A549 (cell line): ENCODE measurements at regions not wholly inside any gene's neighbourhood (a gene's known extent, or its start where the extent isn't known, plus 50 kb on each side); places are given as distances from the start of the nearest gene placed in this dataset.

Source experiments
- ATAC-seq, 2 experiments: fragments of 200-7000 bp in 1 of 2; fragments of >200 bp in 1 of 2; cut with Nextera tagmentation in 1 of 2; cut with Tn5 transposase in 1 of 2; 3 replicates each; pipeline versions ENCODE4 v1.8.0 to v1.9.1; 2018 to 2020; ENCODE audit warnings: mild to moderate bottlenecking in 1 of 2, moderate library complexity in 1 of 2
- CTCF ChIA-PET: fragments of 300-600 bp; sonication (Branson Sonifier 250); formaldehyde crosslinking; extraction: SDS; loops from one replicate; lab custom pipeline; 2021; ENCODE audit warnings: antibody characterized with exemption, inconsistent platforms; lab: Yijun Ruan, JAX
- POLR2A ChIA-PET: fragments of 350-600 bp; formaldehyde crosslinking; extraction: SDS; loops from one replicate; lab custom pipeline; 2021; ENCODE audit warnings: antibody characterized with exemption, inconsistent platforms; lab: Yijun Ruan, JAX
- DNase-seq, 2 experiments: peaks; one replicate each; pipeline versions ENCODE4 v3.0.0 to v3.0.0-alpha.2; 2011 to 2016; ENCODE audit warnings: low read depth in 1 of 2, low spot score in 1 of 2
- FAIRE-seq: peaks from 2 replicates; lab custom pipeline; 2011; peaks lifted over from hg19 to GRCh38; lab: Jason Lieb, UNC
- H3K27ac ChIP-seq, 2 experiments: fragments of >200 bp; sonication (Bioruptor Twin); formaldehyde crosslinking; 3 replicates each; pipeline ENCODE4 v1.5.1; 2016 to 2017
- H3K4me1 ChIP-seq: fragments of >200 bp; sonication (Bioruptor Twin); formaldehyde crosslinking; 3 replicates; pipeline ENCODE4 v1.6.1; 2016
- H3K4me2 ChIP-seq: fragments of >200 bp; sonication (Bioruptor Twin); formaldehyde crosslinking; 3 replicates; pipeline ENCODE4 v1.6.1; 2016
- H3K4me3 ChIP-seq: fragments of >200 bp; sonication (Bioruptor Twin); formaldehyde crosslinking; 3 replicates; pipeline ENCODE4 v1.5.1; 2016
- H3K9me3 ChIP-seq: fragments of >200 bp; sonication (Bioruptor Twin); formaldehyde crosslinking; 3 replicates; pipeline ENCODE4 v1.6.1; 2016
- BHLHE40 ChIP-seq: IDR thresholded peaks from 2 replicates; pipeline ENCODE4 v1.6.1; 2012; ENCODE audit warnings: low read depth, low read length, inconsistent platforms
- CEBPB ChIP-seq, 2 experiments: fragments of >200 bp in 1 of 2; sonication (Bioruptor Twin) in 1 of 2; formaldehyde crosslinking in 1 of 2; IDR thresholded peaks; 2 replicates each; pipeline ENCODE4 v1.6.1; 2012 to 2016
- CTCF ChIP-seq: fragments of >200 bp; sonication (Bioruptor Twin); formaldehyde crosslinking; IDR thresholded peaks from 3 replicates; pipeline ENCODE4 v1.5.1; 2016
- ESRRA ChIP-seq: fragments of 150-350 bp; IDR thresholded peaks from 2 replicates; pipeline ENCODE4 v1.6.1; 2014; ENCODE audit warnings: mild to moderate bottlenecking, low read length, borderline replicate concordance
- FOSB ChIP-seq: fragments of 250-450 bp; sonication (Bioruptor Pico); IDR thresholded peaks from 2 replicates; pipeline ENCODE4 v1.5.0; 2020; ENCODE audit warnings: mild to moderate bottlenecking, moderate library complexity
- FOXS1 ChIP-seq: fragments of 250-450 bp; sonication (Bioruptor Pico); IDR thresholded peaks from 2 replicates; pipeline ENCODE4 v1.5.0; 2020; ENCODE audit warnings: mild to moderate bottlenecking, moderate library complexity
- GATA3 ChIP-seq: IDR thresholded peaks from 2 replicates; pipeline ENCODE4 v1.6.1; 2012; ENCODE audit warnings: borderline replicate concordance
- HMGXB4 ChIP-seq: fragments of 250-450 bp; sonication (Bioruptor Pico); IDR thresholded peaks from 2 replicates; pipeline ENCODE4 v1.5.0; 2021; ENCODE audit warnings: mild to moderate bottlenecking, moderate library complexity, borderline replicate concordance
- HOXA7 ChIP-seq: fragments of 250-450 bp; sonication (Bioruptor Pico); IDR thresholded peaks from 2 replicates; pipeline ENCODE4 v1.5.0; 2020; ENCODE audit warnings: mild to moderate bottlenecking, moderate library complexity
- HOXB5 ChIP-seq: fragments of 250-450 bp; sonication (Bioruptor Pico); IDR thresholded peaks from 2 replicates; pipeline ENCODE4 v1.5.0; 2020; ENCODE audit warnings: mild to moderate bottlenecking, moderate library complexity
- KDM1A ChIP-seq: fragments of 200-600 bp; sonication (generic); IDR thresholded peaks from 2 replicates; pipeline ENCODE4 v1.6.1; 2016; ENCODE audit warnings: low read depth, mild to moderate bottlenecking
- MAFK ChIP-seq: fragments of 450-650 bp; IDR thresholded peaks from 2 replicates; pipeline ENCODE4 v1.6.1; 2014; ENCODE audit not compliant: partially characterized antibody
- MAZ ChIP-seq: fragments of 150-350 bp; IDR thresholded peaks from 2 replicates; pipeline ENCODE4 v1.6.1; 2014; ENCODE audit warnings: antibody characterized with exemption, low read depth, low read length, borderline replicate concordance
- MYC ChIP-seq: IDR thresholded peaks from 2 replicates; pipeline ENCODE4 v1.6.1; 2012; ENCODE audit warnings: mild to moderate bottlenecking, inconsistent platforms, low read length, improper control_type of control experiment, borderline replicate concordance
- NR3C1 ChIP-seq: fragments of >200 bp; sonication (Bioruptor Twin); formaldehyde crosslinking; IDR thresholded peaks from 3 replicates; pipeline ENCODE4 v1.6.1; 2017
- PBX3 ChIP-seq: IDR thresholded peaks from 2 replicates; pipeline ENCODE4 v1.6.1; 2012
- POLR2AphosphoS2 ChIP-seq: conservative IDR thresholded peaks from 2 replicates; pipeline ENCODE4 v1.6.1; 2012; ENCODE audit warnings: low read length, improper control_type of control experiment, inconsistent platforms
- SREBF2 ChIP-seq: fragments of 450-650 bp; IDR thresholded peaks from 2 replicates; pipeline ENCODE4 v1.6.1; 2014; ENCODE audit warnings: mild to moderate bottlenecking, moderate library complexity
- TFCP2L1 ChIP-seq: fragments of 250-450 bp; sonication (Bioruptor Pico); IDR thresholded peaks from 2 replicates; pipeline ENCODE4 v1.5.0; 2021; ENCODE audit warnings: mild to moderate bottlenecking
- ZFP36 ChIP-seq: fragments of 450-650 bp; IDR thresholded peaks from 2 replicates; pipeline ENCODE4 v1.6.1; 2014; ENCODE audit warnings: borderline replicate concordance; ENCODE audit not compliant: partially characterized antibody
- WGBS: methylation state at CpG from one replicate; pipeline ENCODE4 v1.1.6; 2017; ENCODE audit errors: missing lambda C conversion rate; 5-methylcytosine and 5-hydroxymethylcytosine counted together

GRCh38 chr4:64477127-64477526 is 67.9 kb upstream of the TECRL start:
- CTCF ChIA-PET, result no interaction called here

GRCh38 chr4:64465263-64465662 is 56.0 kb upstream of the TECRL start:
- H3K4me2 ChIP-seq, result no peak overlapping the region
- CTCF ChIA-PET, result no interaction called here
- TF ChIP-seq NR3C1 (no peak), TFCP2L1 (CRISPR knock-in tag) (no peak), MAZ (no peak), FOXS1 (CRISPR knock-in tag) (no peak), HOXB5 (CRISPR knock-in tag) (no peak), KDM1A (no peak), CTCF (no peak), SREBF2 (no peak), MAFK (no peak), ESRRA (no peak), CEBPB (IDR thresholded peaks at IDR 0.05) (no peak), GATA3 (no peak), POLR2AphosphoS2 (no peak), MYC (no peak)
- no peaks in the 10 kb centered on the region for H3K4me1 ChIP-seq
- H3K9me3 ChIP-seq, result no peaks in the 10 kb centered on the region
- POLR2A ChIA-PET, result no interaction called here
- 50% methylated on average over 4 of the region's 4 CpGs for WGBS
- no peak for ATAC-seq
- H3K4me3 ChIP-seq, result no peak overlapping the region
- DNase-seq, result peak in 1 of 2 experiments; percentile 3
- H3K27ac ChIP-seq, result no peak overlapping the region
- no peak for FAIRE-seq

More at GRCh38 chr4:64477127-64477526, 67.9 kb upstream of the TECRL start:
- Histone ChIP-seq H3K9me3 (no peaks in the 10 kb centered on the region), H3K4me3 (no peak overlapping the region), H3K27ac (no peak overlapping the region), H3K4me2 (no peak overlapping the region), H3K4me1 (no peaks in the 10 kb centered on the region)
- 61% methylated on average over 1 of the region's 1 CpG for WGBS
- no peak for ATAC-seq
- DNase-seq, result no peak
- POLR2A ChIA-PET, result no interaction called here
- TF ChIP-seq BHLHE40, result no peak
- TF ChIP-seq FOSB (CRISPR knock-in tag), result no peak
- no peak for TF ChIP-seq SREBF2
- TF ChIP-seq HOXA7 (CRISPR knock-in tag), result no peak
- no peak for TF ChIP-seq HMGXB4 (CRISPR knock-in tag)
- TF ChIP-seq HOXB5 (CRISPR knock-in tag), result no peak
- no peak for FAIRE-seq

GRCh38 chr4:64464581-64464980 is 55.3 kb upstream of the TECRL start:
- Histone ChIP-seq H3K27ac (no peak overlapping the region), H3K9me3 (no peaks in the 10 kb centered on the region), H3K4me2 (no peak overlapping the region), H3K4me1 (no peaks in the 10 kb centered on the region), H3K4me3 (no peak overlapping the region)
- TF ChIP-seq CTCF (no peak), ZFP36 (no peak), PBX3 (no peak)
- ChIA-PET CTCF (no interaction called here), POLR2A (no interaction called here)
- ATAC-seq, result no peak
- DNase-seq, result no peak
- 32% methylated on average over 5 of the region's 5 CpGs for WGBS
- no peak for FAIRE-seq
